ENCODE measurements at regions not wholly inside any gene's neighbourhood (a gene's known extent, or its start where the extent isn't known, plus 50 kb on each side); places are given as distances from the start of the nearest gene placed in this dataset.
"Not testable (repeated sequence)": the region's sequence is repeated elsewhere in the genome, so short reads cannot be mapped to it uniquely, and the experiment has no call there.

GRCh38 chr15:63446255-63446654 lies 58.1 kb upstream of the USP3 start:
- no peaks in the 10 kb centered on the region for H3K27me3 ChIP-seq
- H3K9me3 ChIP-seq: no peaks in the 10 kb centered on the region
- no peak for DNase-seq (ENCODE audit: low spot score in 2 of 2)
- no peak overlapping the region for H3K4me3 ChIP-seq
- 72% methylated on average over 7 of the region's 7 CpGs for WGBS
- no peaks in the 10 kb centered on the region for H3K36me3 ChIP-seq
- no peak for TF ChIP-seq POLR2AphosphoS5 (IDR thresholded peaks at IDR 0.05)
- TF ChIP-seq CTCF (IDR thresholded peaks at IDR 0.05): no peak
- no peak for TF ChIP-seq EP300 (IDR thresholded peaks at IDR 0.05)
- no peak for TF ChIP-seq POLR2A (IDR thresholded peaks at IDR 0.05)
- H3K27ac ChIP-seq: no peak overlapping the region
- H3K4me1 ChIP-seq: peaks cover 6% of the 10 kb centered on the region

- WGBS: 68% methylated on average over 4 of the region's 4 CpGs
- Histone ChIP-seq H3K27ac (no peak overlapping the region), H3K27me3 (no peaks in the 10 kb centered on the region), H3K36me3 (no peaks in the 10 kb centered on the region), H3K4me3 (no peak overlapping the region), H3K9me3 (no peaks in the 10 kb centered on the region), H3K4me1 (peaks cover 6% of the 10 kb centered on the region)
- TF ChIP-seq POLR2AphosphoS5 (IDR thresholded peaks at IDR 0.05): no peak
- no peak for TF ChIP-seq POLR2A (IDR thresholded peaks at IDR 0.05)
- TF ChIP-seq EP300 (IDR thresholded peaks at IDR 0.05): no peak
- no peak for TF ChIP-seq CTCF (IDR thresholded peaks at IDR 0.05)
- no peak for DNase-seq (ENCODE audit: low spot score in 2 of 2)
Observed at GRCh38 chr15:63447017-63447676, 57.2 kb upstream of the USP3 start.

- 77% methylated on average over 4 of the region's 4 CpGs for WGBS
- Histone ChIP-seq H3K9me3 (no peaks in the 10 kb centered on the region), H3K36me3 (no peaks in the 10 kb centered on the region), H3K4me3 (no peak overlapping the region), H3K27ac (no peak overlapping the region), H3K4me1 (peaks cover 6% of the 10 kb centered on the region), H3K27me3 (no peaks in the 10 kb centered on the region)
- DNase-seq (ENCODE audit: low spot score in 2 of 2): no peak
- TF ChIP-seq POLR2AphosphoS5 (IDR thresholded peaks at IDR 0.05): no peak
- TF ChIP-seq CTCF (IDR thresholded peaks at IDR 0.05): no peak
- TF ChIP-seq EP300 (IDR thresholded peaks at IDR 0.05): no peak
- TF ChIP-seq POLR2A (IDR thresholded peaks at IDR 0.05): no peak
Observed at GRCh38 chr15:63448266-63448665, 56.1 kb upstream of the USP3 start.

GRCh38 chr15:63448872-63449555 lies 55.4 kb upstream of the USP3 start:
- H3K4me1 ChIP-seq; DNase-seq (ENCODE audit: low spot score in 2 of 2); H3K9me3 ChIP-seq; H3K36me3 ChIP-seq; H3K4me3 ChIP-seq; H3K27me3 ChIP-seq; H3K27ac ChIP-seq: not testable (repeated sequence)
- 86% methylated on average over 11 of the region's 11 CpGs for WGBS

- no peak overlapping the region for H3K27ac ChIP-seq
- H3K9me3 ChIP-seq: no peaks in the 10 kb centered on the region
- WGBS: 44% methylated on average over 3 of the region's 3 CpGs
- DNase-seq (ENCODE audit: low spot score in 2 of 2): no peak
- no peaks in the 10 kb centered on the region for H3K27me3 ChIP-seq
- no peak for TF ChIP-seq POLR2AphosphoS5 (IDR thresholded peaks at IDR 0.05)
- H3K4me3 ChIP-seq: no peak overlapping the region
- H3K36me3 ChIP-seq: no peaks in the 10 kb centered on the region
- peaks cover 6% of the 10 kb centered on the region for H3K4me1 ChIP-seq
Observed at GRCh38 chr15:63449731-63450130, 54.7 kb upstream of the USP3 start.

GRCh38 chr15:63450884-63451225 lies 53.5 kb upstream of the USP3 start:
- WGBS: 94% methylated on average over 9 of the region's 9 CpGs
- TF ChIP-seq CTCF (IDR thresholded peaks at IDR 0.05) (no peak), EP300 (IDR thresholded peaks at IDR 0.05) (no peak), POLR2AphosphoS5 (IDR thresholded peaks at IDR 0.05) (no peak), POLR2A (IDR thresholded peaks at IDR 0.05) (no peak)
- Histone ChIP-seq H3K4me3 (no peak overlapping the region), H3K36me3 (no peaks in the 10 kb centered on the region), H3K9me3 (no peaks in the 10 kb centered on the region), H3K27ac (no peak overlapping the region), H3K4me1 (peaks cover 6% of the 10 kb centered on the region), H3K27me3 (no peaks in the 10 kb centered on the region)
- no peak for DNase-seq (ENCODE audit: low spot score in 2 of 2)
